ENCODE measurements at regions not wholly inside any gene's neighbourhood (a gene's known extent, or its start where the extent isn't known, plus 50 kb on each side); places are given as distances from the start of the nearest gene placed in this dataset.
"Not testable (repeated sequence)": the region's sequence is repeated elsewhere in the genome, so short reads cannot be mapped to it uniquely, and the experiment has no call there.

DNA sequence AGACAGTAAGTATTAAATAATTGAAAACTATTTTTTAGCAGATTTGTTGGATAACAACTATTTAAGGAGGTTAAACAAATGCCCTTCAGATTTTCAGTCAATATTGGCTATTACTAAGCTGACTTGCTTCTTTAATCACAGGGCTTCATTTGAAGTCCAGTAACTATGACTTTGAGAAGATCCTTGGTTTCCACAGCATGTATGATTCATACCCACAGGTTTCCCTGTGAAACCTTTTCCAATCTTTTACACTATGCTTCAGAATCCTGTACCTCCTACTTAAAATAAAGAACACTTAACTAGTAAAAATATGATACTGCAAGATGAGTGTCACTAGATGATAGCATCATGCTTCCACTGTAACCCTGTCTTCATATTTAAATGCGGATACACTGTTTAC is 211.9 kb downstream of the SPATA31A1 start:
- DNase-seq, result not testable (repeated sequence)

DNA sequence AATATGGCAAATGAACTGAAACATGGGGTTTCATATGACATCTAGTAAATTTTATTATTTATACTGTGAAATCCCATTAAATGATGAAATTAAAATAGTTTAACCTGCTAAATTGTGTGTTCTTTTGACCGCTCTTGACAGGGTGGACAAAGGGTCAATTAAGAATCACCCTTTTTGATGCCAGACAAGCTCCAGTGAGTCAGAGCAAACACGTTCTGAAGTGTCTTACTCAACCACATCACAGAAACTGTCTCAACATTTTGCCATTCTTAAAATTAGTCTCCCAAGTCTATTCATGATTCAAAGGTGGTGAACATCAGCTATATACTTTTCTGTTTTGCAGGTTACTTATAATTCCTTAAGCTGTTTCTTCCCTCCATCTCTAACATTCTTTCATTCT is 213.4 kb downstream of the SPATA31A1 start:
- DNase-seq, result not testable (repeated sequence)

DNA sequence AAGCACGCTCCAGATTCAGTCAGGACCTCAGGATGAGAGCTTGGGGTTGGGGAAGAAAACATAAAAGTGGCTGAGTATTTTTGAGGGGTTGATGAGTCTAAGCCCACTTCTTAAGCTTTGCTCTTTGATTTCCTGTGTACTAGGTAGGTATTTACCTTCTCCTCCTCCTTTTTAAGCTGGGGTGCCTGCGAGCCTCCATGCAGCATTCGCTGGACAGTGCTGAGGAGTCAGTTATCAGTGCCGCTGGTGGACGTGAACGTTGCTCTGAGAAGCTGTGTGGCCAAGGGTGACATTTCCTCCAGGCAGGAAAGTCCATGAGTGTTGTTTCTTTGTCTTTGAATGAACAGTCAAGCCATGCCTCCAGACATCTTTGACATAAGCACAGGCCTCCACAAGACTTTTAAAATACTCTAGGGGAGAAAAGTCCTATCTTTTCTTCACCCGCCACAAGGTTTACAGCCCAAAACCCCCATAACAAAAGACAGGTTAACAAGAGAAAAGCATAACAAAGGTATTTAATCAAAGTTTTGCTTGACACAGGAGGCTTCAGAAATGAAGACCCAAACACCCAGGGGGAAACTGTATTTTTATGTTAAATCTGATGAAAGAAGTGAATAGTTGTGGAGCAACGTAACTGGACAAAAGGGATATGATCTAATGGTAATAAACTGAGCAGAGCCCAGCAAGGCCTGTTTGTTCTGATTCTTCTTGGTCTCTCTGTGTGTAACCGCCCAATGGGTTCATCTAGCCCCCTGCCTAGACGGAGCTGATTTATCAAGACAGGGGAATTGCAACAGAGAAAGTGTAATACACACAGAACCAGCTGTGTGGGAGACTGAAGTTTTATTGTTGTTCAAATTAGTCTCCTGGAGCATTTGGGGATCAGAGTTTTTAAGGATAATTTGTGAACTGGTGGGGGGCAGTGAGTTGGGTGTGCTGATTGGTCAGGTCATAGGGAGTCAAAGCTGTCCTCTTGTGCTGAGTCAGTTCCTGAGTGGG is 217.9 kb downstream of the SPATA31A1 start:
- not testable (repeated sequence) for DNase-seq

DNA sequence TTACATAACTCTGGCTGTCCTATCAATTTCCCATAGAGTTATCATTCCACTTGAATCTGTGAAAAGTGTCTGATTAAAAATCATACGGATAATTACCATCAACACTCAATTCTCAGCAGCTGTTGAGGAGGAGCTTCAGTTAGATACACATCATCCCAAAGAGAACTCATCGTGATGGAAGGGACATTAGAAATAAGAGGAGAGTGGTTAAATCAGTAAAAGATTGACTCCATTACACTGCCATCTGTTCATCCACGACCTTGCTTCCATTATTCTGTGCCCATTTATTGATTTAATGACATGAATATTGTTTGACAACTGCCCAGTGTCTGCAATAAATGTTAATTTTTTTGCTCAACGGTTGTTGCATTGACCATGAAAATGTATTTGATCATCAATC is 223.5 kb downstream of the SPATA31A1 start:
- not testable (repeated sequence) for DNase-seq

DNA sequence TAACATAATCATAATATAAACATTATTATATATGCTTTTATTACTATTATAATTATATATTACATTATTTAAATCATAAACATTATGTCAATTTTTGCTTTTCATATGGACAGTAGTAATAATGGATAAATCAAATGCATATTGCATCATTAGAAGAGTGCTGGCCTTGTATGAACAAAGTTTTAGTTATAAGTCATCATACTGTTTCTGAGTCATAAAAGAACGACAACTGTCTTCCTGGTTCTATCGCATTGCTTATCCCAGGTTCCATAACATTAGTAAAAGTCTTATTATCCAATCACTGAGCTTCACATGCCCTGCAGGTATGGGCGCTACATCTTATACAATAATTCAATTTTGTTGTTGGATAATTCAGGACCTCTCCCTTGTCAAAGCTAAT is 225.8 kb downstream of the SPATA31A1 start:
- not testable (repeated sequence) for DNase-seq

DNA sequence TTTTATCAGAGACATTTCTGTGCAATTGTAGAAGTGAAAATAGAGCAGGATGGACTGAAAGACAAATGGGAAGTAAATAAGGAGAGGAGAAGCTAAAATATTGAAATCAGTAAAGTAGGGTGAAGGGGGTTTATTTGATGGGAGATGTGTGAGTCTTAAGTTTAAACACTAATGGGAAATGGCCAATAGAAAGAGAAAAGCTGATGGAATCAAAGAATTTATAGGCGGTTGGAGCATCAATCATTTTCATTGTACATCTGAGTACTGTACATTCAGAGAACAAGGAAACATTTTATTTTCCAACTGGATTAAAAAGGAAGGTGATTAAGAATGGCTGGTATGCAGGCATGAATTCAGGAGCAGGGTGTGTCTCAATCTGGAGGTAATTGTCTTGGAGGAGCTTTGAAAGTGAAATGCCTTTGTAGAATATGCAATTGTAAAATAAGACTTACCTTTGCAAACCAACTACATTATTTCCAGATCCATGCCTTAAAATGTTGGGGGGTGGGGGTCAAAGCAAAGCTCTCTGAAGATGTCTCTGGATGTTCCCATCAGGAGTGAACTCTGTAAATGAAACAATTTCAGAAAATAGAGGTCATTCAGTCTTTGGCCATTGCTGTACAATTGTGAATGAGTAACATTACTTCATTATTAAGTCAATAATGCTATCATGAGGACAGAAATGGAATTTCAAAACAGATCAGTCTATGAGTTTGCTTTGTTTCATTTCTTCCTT is 227.4 kb downstream of the SPATA31A1 start:
- not testable (repeated sequence) for DNase-seq

DNA sequence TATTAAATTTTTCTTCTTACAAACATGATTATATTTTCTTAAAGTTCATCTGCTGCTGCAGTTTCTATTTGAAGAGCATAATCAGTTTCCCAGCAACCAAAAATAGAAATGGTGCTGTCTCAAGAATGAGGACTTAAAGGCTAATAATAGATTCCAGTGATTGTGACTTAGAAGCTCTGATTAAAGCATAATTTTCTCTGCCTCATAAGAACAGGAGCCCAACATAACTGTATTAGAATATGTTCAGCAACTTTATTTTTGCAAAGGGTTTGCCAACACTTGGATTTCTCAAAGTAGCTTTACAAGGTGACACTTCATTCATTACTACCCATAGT is 227.9 kb downstream of the SPATA31A1 start:
- DNase-seq, result not testable (repeated sequence)

DNA sequence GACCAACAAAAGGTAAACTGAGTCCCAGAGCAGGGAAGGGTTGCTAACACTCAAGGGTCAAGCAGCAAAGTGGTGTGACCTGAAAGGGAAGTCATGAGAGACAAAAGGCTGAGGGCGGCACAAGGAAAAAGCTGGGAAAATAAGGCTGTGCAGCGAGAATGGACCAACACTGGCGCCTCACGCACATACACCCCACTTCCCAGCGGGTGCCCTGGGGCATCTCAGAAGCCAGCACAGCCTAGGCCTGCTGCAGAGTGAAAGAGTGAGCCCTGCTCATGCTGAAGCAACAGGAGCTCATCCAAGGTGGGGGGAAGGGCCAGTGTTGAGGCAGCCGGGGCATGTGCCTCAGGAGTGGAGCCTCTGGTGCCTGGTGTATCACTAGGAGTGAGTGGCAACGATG is 229.8 kb downstream of the SPATA31A1 start:
- DNase-seq, result not testable (repeated sequence)

DNA sequence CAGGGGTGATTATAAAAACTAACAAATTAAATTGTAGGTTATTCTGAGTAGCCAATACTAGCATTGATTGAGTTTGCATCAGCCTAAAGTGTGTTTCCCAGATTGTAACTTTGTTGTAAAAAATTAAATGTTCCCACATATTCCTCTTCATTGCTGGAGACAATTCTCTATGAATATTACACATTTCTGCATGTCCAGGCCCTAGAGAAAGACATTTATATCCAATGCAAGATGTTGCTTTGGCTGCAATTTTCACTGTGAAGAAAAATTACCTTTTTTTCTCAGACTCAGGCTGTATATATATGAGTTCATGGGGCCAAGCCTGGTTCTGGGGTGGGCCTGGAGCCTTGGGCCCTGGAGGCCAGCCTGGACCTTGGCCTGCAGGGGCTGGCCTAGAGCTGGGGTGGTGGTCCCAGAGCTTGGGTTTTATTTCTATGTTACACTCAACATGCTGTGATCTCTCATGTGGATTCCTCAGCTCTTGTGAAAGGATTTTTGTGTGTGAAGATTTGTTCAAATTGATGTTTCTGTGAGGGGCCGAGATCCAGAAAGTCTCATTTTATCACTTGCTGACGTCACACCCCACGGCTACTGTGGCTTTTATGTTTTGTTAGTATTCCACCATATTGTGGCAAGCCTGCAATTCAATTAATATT is 232.5 kb downstream of the SPATA31A1 start:
- DNase-seq, result no peak

DNA sequence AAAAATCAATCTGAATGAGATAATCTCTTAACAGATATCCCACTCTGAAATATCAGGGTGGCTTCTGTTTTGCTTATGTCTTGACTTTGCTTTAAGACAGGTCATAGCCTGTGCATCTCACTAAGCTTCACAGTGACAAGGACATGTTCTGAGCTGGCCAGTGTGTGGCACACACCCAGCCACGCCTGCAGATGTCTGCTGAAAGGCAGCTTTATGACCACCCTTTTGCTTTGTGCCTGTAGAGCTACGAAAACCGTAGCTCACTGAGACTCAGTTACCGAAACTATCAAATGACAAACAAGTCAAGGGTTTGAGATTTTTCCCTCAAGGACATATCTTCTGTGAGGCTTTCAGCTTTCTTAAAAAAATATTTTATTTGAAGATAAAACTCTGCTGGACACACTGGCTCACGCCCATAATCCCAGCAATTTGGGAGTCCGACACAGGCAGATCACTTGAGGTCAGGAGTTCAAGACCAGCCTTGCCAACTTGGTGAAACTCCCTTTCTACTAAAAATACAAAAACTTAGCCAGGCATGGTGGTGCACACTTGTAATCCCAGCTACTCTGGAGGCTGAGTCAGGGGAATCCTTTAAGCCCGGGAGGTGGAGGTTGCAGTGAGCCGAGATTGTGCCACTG is 233.2 kb downstream of the SPATA31A1 start:
- DNase-seq, result no peak

DNA sequence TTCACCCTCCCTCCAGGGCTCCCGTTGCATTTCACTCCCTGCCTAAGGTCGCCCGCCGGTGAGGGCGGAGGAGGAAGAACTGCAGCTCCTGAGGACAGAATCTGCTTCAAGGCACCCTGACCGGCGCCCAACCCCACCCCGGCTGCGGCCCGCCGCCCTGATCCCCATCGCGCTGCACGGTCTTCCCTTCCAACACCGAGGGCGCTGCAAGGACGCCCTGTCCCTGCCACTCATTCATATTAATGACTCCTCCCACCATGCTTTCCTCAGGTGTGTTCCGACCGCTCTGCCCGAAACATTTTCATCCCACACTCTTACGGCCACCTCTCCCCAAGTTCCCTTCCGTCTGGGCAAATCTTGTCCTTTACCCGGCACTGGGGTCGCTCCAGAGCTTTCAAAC is 248.6 kb downstream of the SPATA31A1 start:
- not testable (repeated sequence) for DNase-seq

DNA sequence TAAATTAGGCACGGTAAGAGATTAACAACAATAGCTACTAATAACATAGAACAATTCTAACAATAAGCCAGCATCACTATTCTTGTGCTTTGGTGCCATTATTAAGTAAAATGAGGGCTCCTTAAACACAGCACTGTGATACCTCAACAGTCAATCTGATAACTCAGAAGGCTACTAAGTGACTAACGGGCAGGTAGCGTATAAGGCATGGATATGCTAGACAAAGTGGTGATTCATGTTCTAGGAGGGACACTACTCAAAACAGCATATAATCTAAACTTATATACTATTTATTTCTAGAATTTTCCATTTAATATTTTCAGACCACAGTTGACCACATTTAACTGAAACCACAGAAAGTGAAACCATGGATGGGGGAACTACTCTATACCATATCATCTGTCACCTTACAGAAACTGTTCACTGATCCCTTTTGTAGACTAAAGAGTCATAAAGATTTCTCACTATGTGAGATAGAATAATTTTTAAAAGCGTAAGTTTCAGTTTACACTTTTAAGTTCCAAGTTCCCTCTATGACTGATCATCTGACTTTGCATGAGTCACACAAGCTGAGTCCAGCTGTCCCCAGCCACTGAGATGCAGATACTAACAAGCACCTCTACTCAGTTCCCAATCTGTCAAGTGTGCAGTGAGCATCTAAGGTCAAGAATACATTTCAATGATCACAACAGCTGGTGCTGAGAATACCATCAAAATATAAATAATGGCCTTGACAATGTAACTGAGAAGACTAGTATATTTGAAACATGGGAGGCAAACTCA is 256.2 kb downstream of the SPATA31A1 start:
- DNase-seq, result not testable (repeated sequence)

DNA sequence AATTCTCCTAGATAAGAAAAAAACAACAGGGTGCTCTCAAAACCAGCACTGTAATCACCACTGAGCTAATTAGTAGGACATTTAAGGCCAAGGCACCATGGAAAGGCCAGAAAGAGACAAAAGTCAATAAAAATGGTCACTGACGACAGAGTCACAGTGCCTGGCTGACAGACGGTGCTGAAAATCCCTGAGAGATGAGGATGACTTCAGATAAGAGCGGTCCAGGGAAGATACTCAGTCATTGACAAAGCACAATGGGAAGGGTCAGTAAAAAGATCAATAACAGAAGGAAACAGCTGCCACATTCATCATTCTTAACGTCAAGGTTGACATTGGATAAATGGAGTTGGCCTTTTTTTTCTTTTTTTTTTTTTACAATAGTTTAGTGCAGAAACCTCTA is 261.0 kb downstream of the SPATA31A1 start:
- not testable (repeated sequence) for DNase-seq

DNA sequence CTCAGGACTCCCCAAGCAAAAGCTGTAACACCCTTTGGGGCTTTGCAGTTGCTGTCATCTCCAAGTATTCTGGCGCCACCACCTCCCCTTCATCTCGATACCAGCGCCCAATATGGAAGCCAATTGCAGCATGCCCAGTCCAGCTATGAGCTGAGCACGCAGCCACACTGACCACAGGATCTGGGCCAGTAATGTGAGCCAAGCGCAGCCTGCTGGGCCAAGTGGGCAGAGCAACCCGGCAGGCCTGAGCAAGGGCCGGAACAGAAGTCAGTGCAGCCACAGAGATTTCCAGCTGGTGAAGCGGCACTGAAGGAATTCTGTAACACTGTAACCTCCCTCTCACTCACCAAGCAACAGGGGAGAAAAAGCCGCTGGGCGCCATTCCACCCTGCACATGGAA is 268.6 kb downstream of the SPATA31A1 start:
- not testable (repeated sequence) for DNase-seq

DNA sequence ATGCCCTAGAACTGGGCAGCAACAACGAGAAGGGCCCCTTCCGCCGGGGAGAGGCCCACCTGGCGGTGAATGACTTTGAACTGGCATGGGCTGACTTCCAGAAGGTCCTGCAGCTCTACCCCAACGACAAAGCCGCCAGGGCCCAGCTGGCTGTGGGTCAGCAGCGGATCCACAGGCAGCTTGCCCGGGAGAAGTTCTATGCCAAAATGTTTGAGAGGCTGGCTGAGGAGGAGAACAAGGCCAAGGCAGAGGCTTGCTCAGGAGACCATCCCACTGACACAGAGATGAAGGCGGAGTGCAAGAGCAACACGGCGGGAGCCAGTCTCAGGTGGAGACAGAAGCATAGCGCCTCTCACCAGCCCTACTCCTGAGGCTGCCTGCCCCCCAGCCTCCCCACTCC is 276.6 kb downstream of the SPATA31A1 start:
- DNase-seq, result not testable (repeated sequence)

DNA sequence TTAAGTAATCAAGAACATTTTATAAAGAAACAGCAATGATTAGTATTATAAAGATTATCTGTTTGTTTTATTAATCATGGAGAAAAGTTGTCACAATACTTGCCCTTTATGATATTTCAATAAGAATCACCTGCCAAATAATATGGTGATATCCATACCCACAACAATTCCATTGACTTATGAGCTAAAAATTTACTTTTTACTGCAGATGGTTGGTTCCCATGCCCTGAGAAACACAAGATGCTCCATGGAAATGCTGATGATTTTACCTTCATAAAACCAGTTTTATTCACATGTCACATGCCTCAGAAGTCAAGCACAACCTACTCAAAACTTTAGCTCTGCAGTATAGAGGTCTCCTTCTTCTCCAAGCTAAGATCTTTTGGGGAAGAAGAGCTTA is 293.6 kb downstream of the SPATA31A1 start:
- DNase-seq, result not testable (repeated sequence)

DNA sequence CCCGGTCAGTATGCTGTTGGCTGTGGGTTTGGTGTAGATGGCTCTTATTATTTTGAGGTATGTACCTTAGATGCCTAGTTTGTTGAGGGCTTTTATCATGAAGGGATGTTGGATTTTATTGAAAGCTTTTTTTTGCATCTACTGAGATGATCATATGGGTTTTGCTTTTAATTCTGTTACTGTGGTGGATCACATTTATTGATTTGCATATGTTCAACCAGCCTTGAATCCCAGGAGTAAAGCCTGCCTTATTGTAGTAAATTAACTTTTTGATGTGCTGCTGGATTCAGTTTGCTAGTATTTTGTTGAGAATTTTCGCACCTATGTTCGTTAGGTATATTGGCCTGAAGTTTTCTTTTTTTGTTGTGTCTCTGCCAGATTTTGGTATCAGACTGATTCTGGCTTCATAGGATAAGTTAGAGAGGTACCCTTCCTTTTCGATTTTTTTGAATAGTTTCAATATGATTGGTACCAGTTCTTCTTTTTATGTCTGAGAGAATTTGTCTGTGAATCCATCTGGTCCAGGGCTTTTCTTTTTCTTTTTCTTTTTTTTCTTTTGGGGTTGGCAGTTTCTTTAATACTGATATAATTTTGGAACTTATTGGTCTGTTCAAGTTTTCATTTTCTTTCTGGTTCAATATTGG is 301.6 kb downstream of the SPATA31A1 start:
- DNase-seq, result not testable (repeated sequence)

DNA sequence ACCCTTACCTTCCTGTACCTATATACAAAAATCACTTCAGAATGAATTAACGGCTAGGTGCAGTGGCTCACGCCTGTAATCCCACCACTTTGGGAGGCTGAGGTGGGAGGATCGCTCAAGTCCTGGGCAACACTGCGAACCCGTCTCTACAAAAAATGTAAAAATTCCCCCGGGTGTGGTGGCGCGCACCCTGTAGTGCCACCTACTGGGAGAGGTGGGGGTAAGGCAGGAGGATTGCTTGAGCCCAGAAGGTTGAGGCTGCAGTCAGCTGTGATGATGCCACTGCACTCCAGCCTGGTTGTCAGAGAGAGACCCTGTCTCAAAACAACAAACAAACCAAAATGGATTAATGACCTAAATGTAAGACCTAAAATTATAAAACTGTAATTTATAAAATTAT is 307.6 kb downstream of the SPATA31A1 start:
- not testable (repeated sequence) for DNase-seq

DNA sequence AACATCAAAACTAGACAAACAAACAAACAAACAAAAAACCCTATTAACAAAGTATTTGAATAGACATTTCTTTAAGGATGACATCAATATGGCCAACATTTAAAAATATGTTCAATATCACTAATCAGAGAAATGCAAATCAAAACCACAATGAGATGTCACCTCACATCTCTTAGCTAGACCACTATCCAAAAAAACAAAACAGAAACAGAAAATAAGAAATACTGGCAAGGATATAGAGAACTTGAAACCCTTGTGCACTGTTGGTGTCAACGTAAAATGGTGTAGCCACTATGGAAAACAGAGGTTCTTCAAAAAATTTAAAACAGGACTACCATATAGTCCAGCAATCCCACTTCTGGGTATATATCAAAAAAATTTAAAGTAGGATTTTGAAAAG is 308.2 kb downstream of the SPATA31A1 start:
- not testable (repeated sequence) for DNase-seq

DNA sequence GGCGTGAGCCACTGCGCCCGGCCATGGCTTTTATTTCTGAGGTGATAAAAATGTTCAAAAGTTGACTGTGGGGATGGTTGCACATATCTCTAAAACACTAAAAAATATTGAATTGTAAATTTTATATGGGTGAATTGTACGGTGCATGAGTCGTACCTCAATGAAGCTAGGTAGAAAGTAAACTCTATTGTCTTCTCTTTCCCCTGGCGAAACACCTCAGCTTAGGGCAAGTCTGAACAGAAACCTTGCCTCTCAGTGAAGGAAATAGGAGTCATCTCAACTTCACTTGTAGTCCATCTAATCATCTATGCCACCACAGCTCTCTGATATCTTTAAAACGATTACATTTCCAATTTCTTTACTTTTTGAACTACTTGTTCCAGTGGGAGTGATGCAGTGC is 309.6 kb downstream of the SPATA31A1 start:
- DNase-seq, result not testable (repeated sequence)

DNA sequence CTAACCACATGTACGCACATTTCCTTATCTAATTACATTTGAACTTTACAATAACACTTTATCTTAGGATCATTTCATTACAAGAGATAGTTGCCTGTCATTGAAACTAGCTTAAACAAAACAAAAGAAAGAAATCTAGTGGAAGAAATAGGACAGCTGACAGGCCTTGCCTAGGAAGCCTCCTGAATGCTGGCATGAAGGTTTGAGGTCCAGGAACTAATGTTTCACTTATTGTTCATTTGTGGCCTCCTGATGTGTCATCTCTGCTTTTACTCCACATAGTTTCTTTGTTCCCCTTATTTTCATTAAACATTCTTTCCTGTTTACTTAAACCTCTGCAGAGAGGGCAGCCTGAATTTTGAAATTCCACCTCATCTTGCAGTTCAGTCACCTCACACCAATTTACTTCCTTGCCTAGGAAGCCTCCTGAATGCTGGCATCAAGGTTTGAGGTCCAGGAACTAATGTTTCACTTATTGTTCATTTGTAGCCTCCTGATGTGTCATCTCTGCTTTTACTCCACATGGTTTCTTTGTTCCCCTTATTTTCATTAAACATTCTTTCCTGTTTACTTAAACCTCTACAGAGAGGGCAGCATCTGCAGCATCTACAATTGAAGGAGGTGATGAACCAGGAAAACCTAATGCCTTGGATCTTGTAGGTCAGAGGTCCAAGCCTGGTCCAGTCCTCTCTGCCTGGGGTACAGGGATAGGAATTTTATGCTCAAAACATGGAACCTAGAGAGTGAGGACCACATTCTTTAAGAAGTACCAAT is 319.2 kb downstream of the SPATA31A1 start:
- DNase-seq, result not testable (repeated sequence)
